Erythroblast (primary cell): ENCODE measurements at regions not wholly inside any gene's neighbourhood (a gene's known extent, or its start where the extent isn't known, plus 50 kb on each side); places are given as distances from the start of the nearest gene placed in this dataset.

Experiments
- GATA1 ChIP-seq: IDR thresholded peaks from 2 replicates; pipeline ENCODE4 v1.6.1; 2011; ENCODE audit warnings: low read depth, mild to moderate bottlenecking, control low read depth, low read length, moderate library complexity
- POLR2A ChIP-seq: IDR thresholded peaks from 2 replicates; pipeline ENCODE4 v1.6.1; 2011; ENCODE audit warnings: mild to moderate bottlenecking, low read length

GRCh38 chr5:133715616-133716015, 103.3 kb upstream of the FSTL4 start:
- TF ChIP-seq POLR2A (no peak), GATA1 (no peak)
